Lower leg skin (tissue), 4 donors: ENCODE measurements at regions not wholly inside any gene's neighbourhood (a gene's known extent, or its start where the extent isn't known, plus 50 kb on each side); places are given as distances from the start of the nearest gene placed in this dataset.

Experiments used
- DNase-seq, 2 donors: peaks; one replicate each; pipeline ENCODE4 v3.0.0-alpha.2; 2019; ENCODE audit warnings: low spot score in 2 of 2
- H3K4me3 ChIP-seq: fragments of 200-600 bp; sonication (generic); 2 replicates; pipeline ENCODE4 v1.5.1; 2017; ENCODE audit warnings: mild to moderate bottlenecking, low read depth; ENCODE audit not compliant: poor library complexity, severe bottlenecking
- CTCF ChIP-seq, 3 donors: fragments of 450-650 bp; IDR thresholded peaks; one replicate each; pipeline ENCODE4 v1.5.1; 2016; ENCODE audit warnings: antibody characterized with exemption in 3 of 3, mild to moderate bottlenecking in 3 of 3, moderate library complexity in 2 of 3
- POLR2A ChIP-seq, 2 donors: fragments of 450-650 bp; IDR thresholded peaks; one replicate each; pipeline ENCODE4 v1.6.1; 2016 to 2017; ENCODE audit warnings: antibody characterized with exemption in 2 of 2, mild to moderate bottlenecking in 1 of 2, moderate library complexity in 1 of 2
- WGBS, 2 donors: methylation state at CpG; one replicate each; pipeline ENCODE4 v1.1.5; 2018; 5-methylcytosine and 5-hydroxymethylcytosine counted together
- intact Hi-C: fragments of 100-400 bp; cut with DNase I; formaldehyde crosslinking; loops from one replicate; pipeline ENCODE4 v1.15.0; 2023; ENCODE audit warnings: low total_unique reads

- TF ChIP-seq POLR2A (IDR thresholded peaks at IDR 0.05) (no peak), CTCF (IDR thresholded peaks at IDR 0.05) (no peak)
- DNase-seq: no peak
- 71 to 73% methylated on average over 2 of the region's 2 CpGs for WGBS, 2 donors
- H3K4me3 ChIP-seq: no peak overlapping the region
- intact Hi-C loops: no loop called here
These were observed 217.1 kb downstream of the HTR7 start for GRCh38 chr10:90640756-90641155.

- intact Hi-C loops: no loop called here
- WGBS, 2 donors: 46 to 53% methylated on average over 4 of the region's 4 CpGs
- H3K4me3 ChIP-seq: no peak overlapping the region
- no peak for TF ChIP-seq POLR2A (IDR thresholded peaks at IDR 0.05)
- no peak for TF ChIP-seq CTCF (IDR thresholded peaks at IDR 0.05)
- DNase-seq: no peak
These were observed 216.1 kb downstream of the HTR7 start for GRCh38 chr10:90641731-90642130.

GRCh38 chr10:90642136-90642535, 215.7 kb downstream of the HTR7 start:
- TF ChIP-seq CTCF (IDR thresholded peaks at IDR 0.05) (no peak), POLR2A (IDR thresholded peaks at IDR 0.05) (no peak)
- DNase-seq: no peak
- 51 to 55% methylated on average over 3 of the region's 3 CpGs for WGBS, 2 donors
- intact Hi-C loops: no loop called here
- H3K4me3 ChIP-seq: no peak overlapping the region

- DNase-seq: no peak
- intact Hi-C loops: no loop called here
- TF ChIP-seq CTCF (IDR thresholded peaks at IDR 0.05) (no peak), POLR2A (IDR thresholded peaks at IDR 0.05) (no peak)
- 54 to 60% methylated on average over 4 of the region's 4 CpGs for WGBS, 2 donors
- no peak overlapping the region for H3K4me3 ChIP-seq
These were observed 215.2 kb downstream of the HTR7 start for GRCh38 chr10:90642650-90643049.

GRCh38 chr10:90644165-90644564, 213.7 kb downstream of the HTR7 start:
- DNase-seq: no peak
- no peak for TF ChIP-seq CTCF (IDR thresholded peaks at IDR 0.05)
- intact Hi-C loops: no loop called here
- no peak overlapping the region for H3K4me3 ChIP-seq
- 67 to 71% methylated on average over 3 of the region's 3 CpGs for WGBS, 2 donors

GRCh38 chr10:90650858-90651257, 207.0 kb downstream of the HTR7 start:
- 83 to 88% methylated on average over 2 of the region's 2 CpGs for WGBS, 2 donors
- intact Hi-C loops: no loop called here
- TF ChIP-seq POLR2A (IDR thresholded peaks at IDR 0.05) (no peak), CTCF (IDR thresholded peaks at IDR 0.05) (no peak)

More at GRCh38 chr10:90650858-90651257, 207.0 kb downstream of the HTR7 start:
- H3K4me3 ChIP-seq: no peak overlapping the region
- DNase-seq: no peak
